ENCODE measurements at regions not wholly inside any gene's neighbourhood (a gene's known extent, or its start where the extent isn't known, plus 50 kb on each side); places are given as distances from the start of the nearest gene placed in this dataset.

DNA sequence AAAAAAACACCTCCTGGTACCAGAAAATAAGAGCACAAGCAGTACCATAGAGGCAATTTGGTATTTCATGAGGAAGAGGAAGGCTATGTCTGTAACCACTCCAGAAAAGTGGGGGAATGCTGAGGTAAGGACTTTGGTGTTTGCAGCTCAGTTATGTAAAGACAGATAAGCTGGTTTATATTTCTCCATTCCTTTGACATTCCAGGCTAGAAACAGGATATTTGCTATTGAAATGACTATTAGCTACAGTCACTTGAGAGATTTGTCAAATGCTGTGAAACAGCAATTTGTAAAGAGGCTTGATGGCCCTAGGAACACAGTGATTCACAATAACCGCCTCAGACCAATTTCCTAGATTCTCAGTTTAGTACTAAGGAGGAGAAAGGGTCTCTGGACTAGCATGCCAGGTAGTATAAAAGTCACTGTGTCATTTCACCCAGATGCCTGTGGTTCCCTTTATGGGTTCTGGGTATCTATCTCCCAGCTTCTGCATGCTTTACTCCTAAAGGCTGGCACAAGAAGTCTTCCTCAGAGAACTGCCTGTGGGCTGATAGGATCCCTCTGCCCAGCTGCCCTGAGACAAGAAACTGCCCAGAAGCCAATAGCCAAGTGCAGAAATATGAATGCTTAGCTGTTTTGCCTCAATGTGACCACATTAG lies 80.5 kb downstream of the VCAM1 start:
- TF ChIP-seq, protein P1, sequence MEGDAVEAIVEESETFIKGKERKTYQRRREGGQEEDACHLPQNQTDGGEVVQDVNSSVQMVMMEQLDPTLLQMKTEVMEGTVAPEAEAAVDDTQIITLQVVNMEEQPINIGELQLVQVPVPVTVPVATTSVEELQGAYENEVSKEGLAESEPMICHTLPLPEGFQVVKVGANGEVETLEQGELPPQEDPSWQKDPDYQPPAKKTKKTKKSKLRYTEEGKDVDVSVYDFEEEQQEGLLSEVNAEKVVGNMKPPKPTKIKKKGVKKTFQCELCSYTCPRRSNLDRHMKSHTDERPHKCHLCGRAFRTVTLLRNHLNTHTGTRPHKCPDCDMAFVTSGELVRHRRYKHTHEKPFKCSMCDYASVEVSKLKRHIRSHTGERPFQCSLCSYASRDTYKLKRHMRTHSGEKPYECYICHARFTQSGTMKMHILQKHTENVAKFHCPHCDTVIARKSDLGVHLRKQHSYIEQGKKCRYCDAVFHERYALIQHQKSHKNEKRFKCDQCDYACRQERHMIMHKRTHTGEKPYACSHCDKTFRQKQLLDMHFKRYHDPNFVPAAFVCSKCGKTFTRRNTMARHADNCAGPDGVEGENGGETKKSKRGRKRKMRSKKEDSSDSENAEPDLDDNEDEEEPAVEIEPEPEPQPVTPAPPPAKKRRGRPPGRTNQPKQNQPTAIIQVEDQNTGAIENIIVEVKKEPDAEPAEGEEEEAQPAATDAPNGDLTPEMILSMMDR (IDR thresholded peaks at IDR 0.05), result no peak
- no peak for TF ChIP-seq EZH2 (IDR thresholded peaks at IDR 0.05; ENCODE audit: borderline replicate concordance, insufficient read depth, low read depth, low read length, poor library complexity, severe bottlenecking)
